H1 (cell line): ENCODE measurements at regions not wholly inside any gene's neighbourhood (a gene's known extent, or its start where the extent isn't known, plus 50 kb on each side); places are given as distances from the start of the nearest gene placed in this dataset.

ENCODE experiments used
- CTCF ChIA-PET: fragments of 300-600 bp; sonication (Branson Sonifier 250); formaldehyde crosslinking; loops from one replicate; lab custom pipeline; 2021; ENCODE audit not compliant: partially characterized antibody; lab: Charles Lee
- POLR2A ChIA-PET: fragments of 300-600 bp; sonication (Branson Sonifier 250); formaldehyde crosslinking; loops from one replicate; lab custom pipeline; 2021; ENCODE audit warnings: inconsistent platforms; ENCODE audit not compliant: partially characterized antibody; lab: Charles Lee
- DNase-seq, 2 experiments: peaks; one replicate each; pipeline versions ENCODE4 v3.0.0 to v3.0.0-alpha.2; 2010 to 2022; ENCODE audit warnings: low spot score in 2 of 2, low read depth in 1 of 2, mixed read lengths in 1 of 2
- FAIRE-seq: peaks from 2 replicates; lab custom pipeline; 2011; peaks lifted over from hg19 to GRCh38; lab: Jason Lieb, UNC
- H2AFZ ChIP-seq: 2 replicates; pipeline ENCODE4 v1.8.1; 2012; ENCODE audit warnings: low read length, inconsistent platforms
- H2AK5ac ChIP-seq: 2 replicates; pipeline ENCODE4 v1.6.1; 2013; ENCODE audit warnings: low read depth, low read length
- H2BK120ac ChIP-seq: replicated peaks from 2 replicates; pipeline ENCODE3; 2013; ENCODE audit warnings: low read depth, low read length, inconsistent platforms
- H2BK12ac ChIP-seq: 2 replicates; pipeline ENCODE4 v1.6.1; 2013; ENCODE audit warnings: low read depth, low read length
- H2BK15ac ChIP-seq: 2 replicates; pipeline ENCODE4 v1.6.1; 2013; ENCODE audit warnings: low read length
- H2BK20ac ChIP-seq: 2 replicates; pipeline ENCODE4 v1.6.1; 2013; ENCODE audit warnings: low read length
- H2BK5ac ChIP-seq: 2 replicates; pipeline ENCODE4 v1.6.1; 2013; ENCODE audit warnings: low read depth, low read length
- H3K14ac ChIP-seq: 2 replicates; pipeline ENCODE4 v1.6.1; 2013; ENCODE audit warnings: inconsistent platforms; ENCODE audit not compliant: insufficient read length
- H3K18ac ChIP-seq: 2 replicates; pipeline ENCODE4 v1.6.1; 2013; ENCODE audit warnings: low read length; ENCODE audit errors: extremely low read depth
- H3K23ac ChIP-seq: 2 replicates; pipeline ENCODE4 v1.6.1; 2013; ENCODE audit warnings: inconsistent platforms; ENCODE audit not compliant: insufficient read length
- H3K23me2 ChIP-seq: 2 replicates; pipeline ENCODE4 v1.6.1; 2013; ENCODE audit warnings: low read depth, low read length
- H3K27ac ChIP-seq: 2 replicates; pipeline ENCODE4 v1.6.1; 2011; ENCODE audit warnings: low read depth, low read length, inconsistent platforms
- H3K27me3 ChIP-seq, 4 experiments: replicated peaks in 1 of 4; 1 replicate in 1 of 4; 2 replicates in 3 of 4; pipeline versions ENCODE4 v1.6.1 to v1.8.1; 2011 to 2013; ENCODE audit warnings: low read length in 3 of 4, mild to moderate bottlenecking in 3 of 4, inconsistent platforms in 2 of 4, mixed read lengths in 2 of 4, moderate library complexity in 1 of 4; ENCODE audit not compliant: control insufficient read depth in 3 of 4, insufficient read depth in 3 of 4; ENCODE audit errors: extremely low read depth in 1 of 4
- H3K36me3 ChIP-seq, 4 experiments: 2 replicates each; pipeline versions ENCODE4 v1.6.1 to v1.8.1; 2011 to 2013; ENCODE audit warnings: mild to moderate bottlenecking in 4 of 4, low read length in 3 of 4, moderate library complexity in 2 of 4, control low read depth in 1 of 4, inconsistent platforms in 1 of 4; ENCODE audit not compliant: insufficient read depth in 4 of 4, control insufficient read depth in 2 of 4
- H3K4ac ChIP-seq: replicated peaks from 2 replicates; pipeline ENCODE3; 2013; ENCODE audit warnings: low read length, low read depth, mixed read lengths, inconsistent platforms; ENCODE audit not compliant: insufficient read length
- H3K4me1 ChIP-seq, 4 experiments: replicated peaks in 1 of 4; 1 replicate in 1 of 4; 2 replicates in 3 of 4; pipeline versions ENCODE4 v1.6.1 to v1.8.1; 2011 to 2013; ENCODE audit warnings: low read length in 3 of 4, inconsistent platforms in 2 of 4, mixed read lengths in 1 of 4; ENCODE audit not compliant: insufficient read depth in 4 of 4, control insufficient read depth in 3 of 4
- H3K4me2 ChIP-seq, 2 experiments: 2 replicates each; pipeline versions ENCODE4 v1.6.1 to v1.8.1; 2011 to 2013; ENCODE audit warnings: low read depth in 2 of 2, low read length in 2 of 2, control low read depth in 1 of 2, inconsistent platforms in 1 of 2, mild to moderate bottlenecking in 1 of 2; ENCODE audit not compliant: insufficient read depth in 1 of 2
- H3K4me3 ChIP-seq, 4 experiments: fragments of 200-600, 300-600 bp in 1 of 4; sonication (generic), shearing (Covaris generic), sonication (Bioruptor Twin) in 1 of 4; 2 replicates each; pipeline versions ENCODE4 v1.5.1 to v1.8.1; 2011 to 2016; ENCODE audit warnings: low read length in 4 of 4, low read depth in 3 of 4, control low read depth in 2 of 4, inconsistent platforms in 2 of 4, mild to moderate bottlenecking in 2 of 4, mixed read lengths in 1 of 4, moderate library complexity in 1 of 4; ENCODE audit not compliant: insufficient read depth in 2 of 4; ENCODE audit errors: extremely low read depth in 1 of 4
- H3K56ac ChIP-seq: replicated peaks from 2 replicates; pipeline ENCODE3; 2013; ENCODE audit warnings: low read depth, mild to moderate bottlenecking, mixed read lengths, low read length, inconsistent platforms; ENCODE audit not compliant: insufficient read length
- H3K79me1 ChIP-seq: 2 replicates; pipeline ENCODE4 v1.6.1; 2013; ENCODE audit warnings: low read depth, low read length, control low read depth
- H3K79me2 ChIP-seq, 2 experiments: 2 replicates each; pipeline versions ENCODE4 v1.6.1 to v1.8.1; 2012 to 2013; ENCODE audit warnings: low read length in 2 of 2, mild to moderate bottlenecking in 2 of 2, inconsistent platforms in 1 of 2; ENCODE audit not compliant: insufficient read depth in 2 of 2, control insufficient read depth in 1 of 2
- H3K9ac ChIP-seq, 4 experiments: replicated peaks in 1 of 4; 1 replicate in 1 of 4; 2 replicates in 3 of 4; pipeline versions ENCODE4 v1.6.1 to v1.8.1; 2011 to 2013; ENCODE audit warnings: low read depth in 3 of 4, low read length in 3 of 4, control low read depth in 2 of 4, mild to moderate bottlenecking in 2 of 4, moderate library complexity in 2 of 4, inconsistent platforms in 1 of 4; ENCODE audit errors: extremely low read depth in 1 of 4
- H3K9me3 ChIP-seq, 2 experiments: 2 replicates each; pipeline versions ENCODE4 v1.6.1 to v1.8.1; 2012 to 2013; ENCODE audit warnings: mild to moderate bottlenecking in 2 of 2, moderate library complexity in 2 of 2, control low read depth in 1 of 2, inconsistent platforms in 1 of 2, low read depth in 1 of 2, low read length in 1 of 2, mixed read lengths in 1 of 2; ENCODE audit not compliant: insufficient read depth in 2 of 2
- H4K20me1 ChIP-seq, 2 experiments: replicated peaks in 1 of 2; 2 replicates each; pipeline versions ENCODE3 to v1.8.1; 2011 to 2013; ENCODE audit warnings: inconsistent platforms in 2 of 2, low read length in 2 of 2, mild to moderate bottlenecking in 1 of 2; ENCODE audit not compliant: insufficient read depth in 2 of 2, control insufficient read depth in 1 of 2
- H4K5ac ChIP-seq: 2 replicates; pipeline ENCODE4 v1.6.1; 2013; ENCODE audit warnings: low read length, low read depth, mixed read lengths, inconsistent platforms; ENCODE audit not compliant: insufficient read length
- H4K8ac ChIP-seq: 2 replicates; pipeline ENCODE4 v1.8.0; 2013; ENCODE audit warnings: mild to moderate bottlenecking, moderate library complexity, low read length, inconsistent platforms; ENCODE audit not compliant: insufficient read depth; ENCODE audit errors: extremely low read depth
- H4K91ac ChIP-seq: replicated peaks from 2 replicates; pipeline ENCODE3; 2013; ENCODE audit warnings: low read length, mixed read lengths, inconsistent platforms; ENCODE audit not compliant: insufficient read length
- BACH1 ChIP-seq: IDR thresholded peaks from 2 replicates; pipeline ENCODE4 v1.6.1; 2012; ENCODE audit warnings: low read length, improper control_type of control experiment
- CTCF ChIP-seq, 3 experiments: IDR thresholded peaks; 1 replicate in 2 of 3; 2 replicates in 1 of 3; pipeline versions ENCODE4 v1.5.1 to v1.6.1; 2011; ENCODE audit warnings: low read length in 3 of 3, mild to moderate bottlenecking in 3 of 3, inconsistent platforms in 2 of 3, low read depth in 1 of 3, moderate library complexity in 1 of 3; ENCODE audit not compliant: insufficient read depth in 1 of 3; ENCODE audit errors: control extremely low read depth in 1 of 3
- E2F6 ChIP-seq: IDR thresholded peaks from 2 replicates; pipeline ENCODE4 v1.6.1; 2012; ENCODE audit warnings: inconsistent platforms
- EGR1 ChIP-seq: IDR thresholded peaks from 2 replicates; pipeline ENCODE4 v1.6.1; 2011; ENCODE audit warnings: low read depth, low read length, borderline replicate concordance
- EZH2 ChIP-seq: fragments of 200-600 bp; sonication (generic); IDR thresholded peaks from 2 replicates; pipeline ENCODE4 v1.7.1; 2012; ENCODE audit warnings: low read depth, mild to moderate bottlenecking, moderate library complexity, low read length, inconsistent platforms; ENCODE audit not compliant: severe bottlenecking
- GTF2F1 ChIP-seq: IDR thresholded peaks from 2 replicates; pipeline ENCODE4 v1.6.1; 2012; ENCODE audit warnings: low read depth, low read length, improper control_type of control experiment, borderline replicate concordance
- HDAC2 ChIP-seq, 2 experiments: fragments of 300-600 bp in 1 of 2; sonication (generic) in 1 of 2; IDR thresholded peaks; 2 replicates each; pipeline ENCODE4 v1.6.1; 2011 to 2012; ENCODE audit warnings: low read depth in 2 of 2, low read length in 2 of 2, mild to moderate bottlenecking in 2 of 2, moderate library complexity in 2 of 2, borderline replicate concordance in 1 of 2, inconsistent platforms in 1 of 2
- HDAC6 ChIP-seq: IDR thresholded peaks from one replicate; pipeline ENCODE4 v1.7.1; 2012; ENCODE audit warnings: low read depth, mild to moderate bottlenecking, inconsistent platforms, low read length, moderate library complexity
- KDM1A ChIP-seq: fragments of 200-600, 300-600 bp; sonication (generic); IDR thresholded peaks from 2 replicates; pipeline ENCODE4 v1.7.1; 2016; ENCODE audit warnings: mild to moderate bottlenecking, low read length, borderline replicate concordance
- POLR2AphosphoS5 ChIP-seq: IDR thresholded peaks from 2 replicates; pipeline ENCODE4 v1.6.1; 2011; ENCODE audit warnings: low read depth, low read length
- SP4 ChIP-seq: IDR thresholded peaks from 2 replicates; pipeline ENCODE4 v1.6.1; 2012; ENCODE audit warnings: low read length, inconsistent platforms
- YY1 ChIP-seq: IDR thresholded peaks from 2 replicates; pipeline ENCODE4 v1.6.1; 2011; ENCODE audit warnings: low read depth, mild to moderate bottlenecking, low read length
- WGBS, 2 experiments: shearing (Covaris generic) in 1 of 2; methylation state at CpG; one replicate each; pipeline versions ENCODE4 v1.1.6 to v1.1.7; 2013 to 2015; ENCODE audit warnings: low lambda C conversion rate in 2 of 2, mixed read lengths in 2 of 2, inconsistent platforms in 1 of 2, low coverage in 1 of 2, missing lambda C conversion rate in 1 of 2; ENCODE audit not compliant: insufficient replicate concordance in 2 of 2, insufficient coverage in 1 of 2, insufficient read length in 1 of 2; ENCODE audit errors: extremely low coverage in 1 of 2, missing lambda C conversion rate in 1 of 2; 5-methylcytosine and 5-hydroxymethylcytosine counted together

GRCh38 chr2:125243074-125243473 lies 1218.0 kb downstream of the CNTNAP5 start:
- H4K5ac ChIP-seq: no peak overlapping the region
- FAIRE-seq (no peak), DNase-seq (no peak)
- no peak overlapping the region for H2AK5ac ChIP-seq
- no peak overlapping the region for H3K9ac ChIP-seq
- H3K27me3 ChIP-seq: no peaks in the 10 kb centered on the region
- no peak overlapping the region for H3K56ac ChIP-seq
- H2BK12ac ChIP-seq: no peak overlapping the region
- H3K27ac ChIP-seq: no peak overlapping the region
- no peak overlapping the region for H2BK20ac ChIP-seq
- H3K23ac ChIP-seq: no peak overlapping the region
- CTCF ChIA-PET: interaction anchor here (2.7 kb wide), 1 partner anchor 15 kb away, joined by 11 read pairs; no protein-coding TSS in a partner anchor
- H4K91ac ChIP-seq: no peak overlapping the region
- H3K9me3 ChIP-seq: no peaks in the 10 kb centered on the region
- no peak overlapping the region for H2BK15ac ChIP-seq
- H3K4me2 ChIP-seq: no peak overlapping the region
- 95% methylated on average over 1 of the region's 1 CpG; no CpG with 5 or more reads in 1 of the 2 experiments for WGBS, 2 experiments
- no peak overlapping the region for H3K18ac ChIP-seq
- no peak overlapping the region for H3K4ac ChIP-seq
- no peak overlapping the region for H2AFZ ChIP-seq
- no peak overlapping the region for H3K4me3 ChIP-seq
- H3K79me1 ChIP-seq: no peaks in the 10 kb centered on the region
- H4K8ac ChIP-seq: no peak overlapping the region
- H3K79me2 ChIP-seq: no peaks in the 10 kb centered on the region
- POLR2A ChIA-PET: no interaction called here
- no peaks in the 10 kb centered on the region; the same call in 1 of the 2 replicates for H3K23me2 ChIP-seq
- no peak overlapping the region for H2BK5ac ChIP-seq
- no peaks in the 10 kb centered on the region for H4K20me1 ChIP-seq
- no peaks in the 10 kb centered on the region for H3K36me3 ChIP-seq
- no peak overlapping the region for H3K14ac ChIP-seq
- no peak overlapping the region for H2BK120ac ChIP-seq
- no peaks in the 10 kb centered on the region for H3K4me1 ChIP-seq
- TF ChIP-seq HDAC2 (IDR thresholded peaks at IDR 0.05; ENCODE audit: borderline replicate concordance in 1 of 2, low read depth in 2 of 2, low read length in 2 of 2): no peak
- no peak for TF ChIP-seq POLR2AphosphoS5
- no peak for TF ChIP-seq BACH1
- TF ChIP-seq E2F6: no peak
- TF ChIP-seq CTCF (IDR thresholded peaks at IDR 0.05; ENCODE audit: control extremely low read depth in 1 of 3, insufficient read depth in 1 of 3, low read depth in 1 of 3, low read length in 3 of 3): no peak
- no peak for TF ChIP-seq EGR1
- TF ChIP-seq HDAC6: no peak
- TF ChIP-seq KDM1A: no peak
- TF ChIP-seq EZH2: no peak
- TF ChIP-seq SP4: no peak
- no peak for TF ChIP-seq GTF2F1
- TF ChIP-seq YY1: no peak
